GM12873 (cell line): ENCODE measurements at regions not wholly inside any gene's neighbourhood (a gene's known extent, or its start where the extent isn't known, plus 50 kb on each side); places are given as distances from the start of the nearest gene placed in this dataset.

Experiments used
- CTCF ChIP-seq: IDR thresholded peaks from 2 replicates; pipeline ENCODE4 v1.5.1; 2012; ENCODE audit warnings: low read depth, mild to moderate bottlenecking, moderate library complexity, low read length, control low read depth; ENCODE audit not compliant: insufficient read depth; ENCODE audit errors: missing control alignments

DNA sequence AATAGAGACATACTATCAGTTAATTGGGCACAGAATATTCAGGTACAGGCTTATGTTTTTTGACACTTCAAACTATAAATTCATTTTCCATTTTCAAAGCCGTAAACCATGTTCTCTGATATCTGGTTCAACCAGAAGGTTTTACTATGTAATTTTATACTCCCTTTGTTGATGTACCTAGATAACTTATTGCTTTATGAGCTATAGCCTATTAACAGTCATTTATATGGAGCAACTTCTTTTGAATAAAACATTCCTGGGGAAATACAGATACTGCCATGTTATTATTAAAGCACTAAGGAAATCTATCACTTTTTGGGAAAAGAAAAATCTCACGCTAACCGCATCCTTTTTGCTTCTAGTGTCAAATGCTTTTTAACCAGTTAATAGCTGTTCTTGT is 505.6 kb downstream of the PYDC2 start:
- TF ChIP-seq CTCF, result no peak

DNA sequence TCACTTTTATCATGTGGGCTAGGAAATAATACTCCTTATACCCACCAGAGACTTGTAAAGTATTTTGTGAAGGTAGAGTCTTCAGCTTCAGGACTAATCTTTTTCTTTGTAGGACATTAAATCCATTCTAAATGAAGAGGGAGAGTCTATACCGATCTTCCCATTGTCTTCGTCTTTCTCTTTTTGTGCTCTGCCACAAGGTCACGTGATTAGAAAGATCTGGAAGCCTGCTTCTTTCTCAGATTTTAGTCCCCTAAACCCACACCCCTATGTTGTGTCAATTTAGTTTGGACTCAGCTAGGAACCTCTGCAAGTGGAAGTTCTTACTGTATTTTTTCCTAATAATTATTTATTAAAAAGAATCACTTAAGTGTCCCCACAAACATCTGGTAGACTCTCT is 507.3 kb downstream of the PYDC2 start:
- TF ChIP-seq CTCF, result no peak

DNA sequence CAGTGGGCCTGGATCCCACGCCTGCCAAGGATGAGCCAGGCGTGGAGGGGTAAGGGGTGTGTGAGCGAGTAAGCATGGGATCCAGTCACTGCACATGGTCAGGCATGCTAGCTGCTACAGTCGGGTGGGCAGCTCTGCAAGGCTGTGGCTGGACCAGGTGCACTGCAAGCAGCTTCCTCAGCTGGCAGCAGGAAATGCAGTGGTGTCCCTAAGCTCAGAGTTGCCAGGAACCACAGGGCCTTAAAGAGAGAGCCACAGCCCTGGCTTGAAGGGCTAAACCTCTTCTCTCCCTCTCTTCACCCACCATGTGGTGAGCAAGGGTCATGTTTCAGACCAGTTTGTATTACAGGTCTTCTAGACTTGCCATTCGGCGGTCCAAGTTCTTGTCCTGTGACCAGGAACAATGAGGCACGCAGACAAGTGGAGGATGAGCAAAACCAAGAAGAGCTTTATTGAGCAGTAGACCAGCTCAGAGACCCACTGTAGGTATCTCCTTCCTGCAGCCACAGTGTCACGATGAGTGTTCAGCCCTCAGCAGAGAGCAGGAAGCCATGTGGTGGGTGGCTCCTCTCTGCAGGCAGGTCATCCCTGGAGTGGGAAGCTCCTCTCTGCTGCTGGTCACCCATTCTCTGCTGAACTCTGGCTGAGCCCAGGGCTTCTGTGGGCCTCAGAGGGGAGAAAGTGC is 511.9 kb downstream of the PYDC2 start:
- TF ChIP-seq CTCF, result no peak

GRCh38 chr3:191973820-191974219 is 512.9 kb downstream of the PYDC2 start:
- TF ChIP-seq CTCF, result no peak

GRCh38 chr3:191975936-191976335 is 515.0 kb downstream of the PYDC2 start:
- no peak for TF ChIP-seq CTCF

- TF ChIP-seq CTCF, result no peak
These were observed 519.5 kb downstream of the PYDC2 start for GRCh38 chr3:191980443-191980842.

GRCh38 chr3:191982481-191982880 is 521.5 kb downstream of the PYDC2 start:
- TF ChIP-seq CTCF, result no peak
